Fibroblast of skin of right quadriceps (primary cell): ENCODE measurements at regions not wholly inside any gene's neighbourhood (a gene's known extent, or its start where the extent isn't known, plus 50 kb on each side); places are given as distances from the start of the nearest gene placed in this dataset.

Experiments used
- DNase-seq: peaks from one replicate; pipeline ENCODE4 v3.0.0-alpha.2; 2013

- no peak for DNase-seq
These were observed 230.8 kb downstream of the NUAK1 start for GRCh38 chr12:105907982-105908381.

DNA sequence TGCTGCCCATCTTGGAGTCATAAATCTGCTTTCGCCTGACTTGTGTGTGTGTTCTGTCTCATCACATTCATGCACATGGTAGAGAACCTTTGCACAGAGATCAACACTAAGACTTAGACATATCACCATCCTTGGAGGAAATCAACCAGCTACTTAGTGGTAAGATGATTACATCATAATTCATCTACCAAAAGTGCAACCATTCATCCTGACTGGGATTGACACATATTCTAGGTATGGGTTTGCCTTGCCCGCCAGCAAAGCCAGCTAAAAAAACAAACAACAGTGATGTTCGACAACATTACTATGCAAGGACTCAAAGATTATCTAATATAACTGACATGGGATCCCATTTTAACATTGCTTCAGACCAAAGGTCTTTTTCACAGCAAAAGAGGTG, 228.7 kb downstream of the NUAK1 start:
- DNase-seq: no peak

DNA sequence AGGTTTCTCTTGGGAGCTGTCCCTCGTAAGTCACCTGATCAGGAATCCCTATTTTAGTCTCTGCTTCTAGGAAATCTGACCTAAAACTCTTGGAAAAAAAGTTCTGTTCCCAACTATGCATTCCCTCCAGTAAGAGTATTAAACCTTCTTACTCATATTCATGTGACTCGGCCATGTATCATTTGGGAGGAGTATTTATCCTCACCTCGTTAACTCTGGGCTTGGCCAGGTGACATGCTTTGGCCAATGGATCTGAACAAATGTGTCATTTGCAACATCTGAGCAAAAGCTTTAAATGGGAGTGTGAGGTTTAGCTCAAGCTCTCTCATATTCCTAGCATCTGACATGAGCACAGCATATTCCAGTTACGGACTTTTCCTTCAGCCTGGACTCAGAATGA, 226.8 kb downstream of the NUAK1 start:
- no peak for DNase-seq

- DNase-seq: no peak
These were observed 225.7 kb downstream of the NUAK1 start for GRCh38 chr12:105912882-105913678.

- peak; percentile 40 for DNase-seq
These were observed 222.6 kb downstream of the NUAK1 start for GRCh38 chr12:105915997-105916759.

- no peak for DNase-seq
These were observed 222.1 kb downstream of the NUAK1 start for GRCh38 chr12:105916760-105917039.

DNA sequence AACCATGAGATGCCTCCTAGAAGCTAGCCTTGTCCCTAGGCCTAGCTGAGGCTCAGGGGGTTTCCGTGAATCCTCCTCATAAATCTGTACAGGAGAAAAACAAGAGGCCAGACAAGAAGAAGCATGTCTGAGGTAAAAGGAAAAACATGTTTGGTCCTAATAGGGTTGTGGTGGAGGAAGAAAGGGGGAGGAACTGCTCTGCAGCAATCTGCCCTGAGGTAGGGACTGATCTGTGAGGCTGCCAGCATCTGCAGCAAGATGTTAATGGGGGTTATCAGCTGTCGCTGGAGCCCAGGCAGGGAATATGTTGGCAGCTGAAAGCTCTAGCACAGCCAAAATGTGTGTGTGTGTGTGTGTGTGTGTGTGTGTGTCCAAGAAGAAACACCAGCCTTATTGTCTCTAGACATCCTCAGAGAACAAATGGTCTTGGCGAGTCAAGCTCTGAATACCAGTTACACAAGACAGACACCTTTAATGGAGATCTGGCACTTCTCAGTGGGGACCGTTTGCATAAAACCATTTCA, 218.5 kb downstream of the NUAK1 start:
- peak; percentile 48 for DNase-seq

DNA sequence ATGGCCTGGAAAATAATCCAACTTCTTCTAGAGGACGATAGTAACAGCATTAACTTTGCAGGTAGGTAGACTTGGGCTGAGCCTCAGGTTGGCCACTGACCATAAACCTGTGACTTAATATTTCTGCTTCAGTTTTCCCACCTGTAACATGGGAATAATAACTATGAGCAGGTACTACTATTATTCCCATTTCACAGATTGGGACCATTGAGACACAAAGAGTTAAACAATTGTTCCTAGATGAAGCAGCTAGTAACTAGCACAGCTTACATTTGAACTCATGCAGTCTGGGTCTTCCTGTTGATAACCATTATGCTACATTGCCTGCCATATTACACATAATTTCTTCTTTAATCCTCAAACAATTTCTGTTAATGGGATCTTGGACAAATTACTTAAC, 217.7 kb downstream of the NUAK1 start:
- DNase-seq: no peak

GRCh38 chr12:105921872-105922669, 216.7 kb downstream of the NUAK1 start:
- peak; percentile 54 for DNase-seq

- peak; percentile 79 for DNase-seq
These were observed 216.1 kb downstream of the NUAK1 start for GRCh38 chr12:105922670-105923102.

- DNase-seq: no peak
These were observed 214.1 kb downstream of the NUAK1 start for GRCh38 chr12:105924526-105925208.

DNA sequence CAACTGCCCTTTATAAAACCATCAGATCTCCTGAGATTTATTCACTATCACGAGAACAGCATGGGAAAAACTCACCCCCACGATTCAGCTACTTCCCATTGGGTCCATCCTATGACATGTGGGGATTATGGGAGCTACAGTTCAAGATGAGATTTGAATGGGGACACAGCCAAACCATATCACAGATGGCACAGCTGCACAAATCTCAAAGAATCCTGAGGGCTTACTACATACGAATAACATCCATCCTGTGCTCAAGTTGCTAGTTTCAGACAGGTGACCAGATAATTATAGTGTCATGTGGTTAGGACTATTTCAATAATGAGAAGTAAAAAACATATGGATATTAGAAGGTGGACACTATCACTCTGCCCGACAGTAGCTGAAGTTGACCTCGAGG, 211.2 kb downstream of the NUAK1 start:
- DNase-seq: no peak

GRCh38 chr12:105928436-105928835, 210.3 kb downstream of the NUAK1 start:
- DNase-seq: no peak

DNA sequence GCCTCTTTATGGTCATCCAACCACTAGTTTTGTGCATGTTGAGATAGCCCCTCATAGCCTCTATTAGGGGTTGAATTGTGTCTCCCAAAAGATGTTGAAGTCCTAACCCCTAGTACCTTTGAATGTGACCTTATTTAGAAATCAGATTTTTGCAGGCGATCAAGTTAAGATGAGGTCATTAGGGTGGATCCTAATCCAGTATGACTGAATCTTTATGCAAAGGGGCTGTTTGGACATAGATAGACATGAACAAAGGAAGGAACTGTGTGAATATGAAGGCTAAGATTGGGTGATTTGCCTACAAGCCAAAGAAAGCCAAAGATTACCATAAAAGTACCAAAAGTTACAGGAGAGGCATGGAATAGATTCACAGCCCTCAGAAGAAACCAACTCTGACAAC, 209.6 kb downstream of the NUAK1 start:
- DNase-seq: no peak

DNA sequence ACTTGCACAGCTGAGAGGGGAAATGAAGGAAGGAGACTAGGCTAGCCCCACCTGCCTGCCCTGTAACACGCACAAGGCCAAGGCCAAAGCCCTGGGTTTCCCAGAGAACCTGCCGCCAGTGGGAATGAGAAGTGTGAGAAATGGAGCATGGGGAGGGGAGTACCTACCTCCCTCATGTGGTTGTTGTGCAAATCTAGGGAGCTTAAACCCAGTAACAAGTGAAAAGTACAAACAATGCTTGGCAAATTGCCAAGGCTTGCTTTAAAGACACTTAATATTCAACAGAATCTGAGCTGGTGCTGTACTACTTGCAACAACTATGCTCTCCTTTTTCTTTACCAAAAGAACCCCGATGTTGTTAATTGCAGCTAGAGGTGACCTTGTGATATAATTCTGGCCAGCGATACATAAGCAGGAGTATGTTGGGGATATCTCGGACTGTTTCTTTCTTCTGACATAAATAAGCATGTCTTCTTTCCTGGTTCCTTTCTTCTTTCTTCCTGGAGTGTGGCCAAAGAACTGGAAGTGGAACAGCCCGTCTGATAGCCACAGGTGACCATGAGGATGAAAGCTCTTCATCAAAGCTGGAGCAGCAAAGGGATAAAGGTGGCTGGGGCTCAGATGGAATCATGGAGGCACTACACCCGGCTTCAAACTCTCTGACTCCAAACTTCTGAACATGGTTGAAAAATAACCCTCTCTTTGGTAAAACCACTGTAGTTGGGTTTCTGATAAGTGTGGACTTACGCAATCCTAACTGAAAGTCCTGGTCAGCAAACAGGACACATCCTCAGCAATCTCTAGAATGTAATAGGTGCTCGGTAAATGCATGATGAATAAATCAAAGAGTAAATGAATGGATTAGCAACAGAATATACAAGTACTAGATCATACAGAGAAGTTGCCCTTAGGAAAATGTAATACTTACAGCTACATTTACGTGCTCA, 207.9 kb downstream of the NUAK1 start:
- DNase-seq: no peak

DNA sequence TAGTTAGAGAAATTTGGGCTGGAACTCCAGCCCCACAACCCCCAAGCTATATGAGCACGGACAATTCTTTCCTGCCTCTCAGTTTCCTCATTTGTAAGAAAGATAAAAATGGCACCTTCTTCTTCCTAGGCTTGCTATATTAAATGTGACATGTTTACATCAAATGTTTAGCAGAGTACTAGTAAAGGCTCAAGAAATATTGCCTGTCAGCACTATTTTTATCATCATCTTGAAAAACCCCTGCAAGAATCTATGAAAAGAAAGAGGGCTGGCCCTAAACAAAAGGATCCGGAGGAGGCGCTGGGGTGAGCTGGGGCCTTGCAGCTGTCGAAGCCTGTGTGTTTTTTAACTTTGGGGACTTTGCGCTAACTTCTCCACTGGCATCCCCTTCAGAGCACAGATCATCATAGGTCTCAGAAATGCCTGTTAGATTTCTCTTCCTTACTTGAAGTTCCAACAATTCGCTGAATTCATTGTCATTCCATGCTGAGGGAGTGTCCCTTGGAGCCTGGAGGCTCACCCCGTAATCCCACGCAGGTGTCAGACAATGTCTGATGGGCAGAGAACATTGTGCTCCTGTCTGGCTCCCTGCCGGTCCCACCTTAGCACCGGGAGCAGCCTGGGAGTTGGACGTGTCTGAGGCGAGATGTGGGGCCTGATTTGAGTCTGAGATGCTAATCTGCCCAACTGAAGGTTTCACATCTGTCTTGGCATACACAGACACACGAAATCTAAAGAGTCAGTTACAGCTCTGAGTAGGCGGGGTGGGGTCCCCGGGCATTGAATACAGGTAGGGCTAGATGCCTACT, 206.8 kb downstream of the NUAK1 start:
- DNase-seq: no peak

- DNase-seq: peak; percentile 97
These were observed 204.8 kb downstream of the NUAK1 start for GRCh38 chr12:105933671-105934665.

DNA sequence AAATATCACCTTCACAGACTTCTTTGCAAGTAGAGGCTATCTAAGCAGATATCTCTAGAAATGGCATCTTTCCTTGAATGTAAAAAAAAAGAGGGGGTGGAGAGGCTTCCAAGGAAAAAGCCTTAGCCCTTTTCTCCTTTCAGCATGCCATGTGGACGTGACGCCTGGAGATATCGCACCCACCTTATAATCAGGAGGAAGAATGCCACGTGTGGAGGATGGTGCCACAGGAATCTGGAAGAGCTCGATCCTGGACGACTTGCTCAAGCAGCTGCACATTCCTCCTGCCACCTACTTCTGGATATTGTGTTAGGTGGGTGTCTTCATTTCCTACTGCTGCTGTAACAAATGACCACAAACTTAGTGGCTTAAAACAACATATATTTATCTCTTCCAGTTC, 203.6 kb downstream of the NUAK1 start:
- peak; percentile 15 for DNase-seq

DNA sequence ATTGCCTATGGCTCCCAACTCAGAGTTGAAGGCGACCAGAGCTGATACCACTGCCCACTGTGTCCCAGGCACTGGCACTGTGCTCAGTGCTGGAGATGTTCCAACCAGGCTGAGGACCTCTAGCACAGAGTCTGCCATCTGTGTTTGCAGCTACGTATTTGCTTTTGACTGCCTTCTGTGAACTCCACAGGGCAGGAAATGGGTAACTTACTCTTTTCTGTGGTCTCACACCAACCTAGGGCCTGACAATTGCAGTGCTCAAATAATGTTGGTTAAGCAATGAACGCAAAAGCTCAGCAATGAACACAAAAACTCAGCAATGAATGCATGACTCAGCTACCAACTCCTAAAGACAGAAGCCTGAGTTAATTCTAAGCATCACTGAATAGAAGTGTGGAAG, 202.8 kb downstream of the NUAK1 start:
- peak; percentile 54 for DNase-seq
